GM12892 (cell line): ENCODE measurements at regions not wholly inside any gene's neighbourhood (a gene's known extent, or its start where the extent isn't known, plus 50 kb on each side); places are given as distances from the start of the nearest gene placed in this dataset.

Experiments used
- POLR2AphosphoS5 ChIP-seq: IDR thresholded peaks from 2 replicates; pipeline ENCODE4 v1.6.1; 2011; ENCODE audit warnings: low read depth, low read length, control low read depth
- TAF1 ChIP-seq: IDR thresholded peaks from 2 replicates; pipeline ENCODE4 v1.6.1; 2011; ENCODE audit warnings: low read depth, mild to moderate bottlenecking, control low read depth, low read length, borderline replicate concordance

- TF ChIP-seq TAF1 (no peak), POLR2AphosphoS5 (no peak)
Observed at GRCh38 chr9:118931941-118932340, 437.3 kb downstream of the BRINP1 start.
